ENCODE measurements at regions not wholly inside any gene's neighbourhood (a gene's known extent, or its start where the extent isn't known, plus 50 kb on each side); places are given as distances from the start of the nearest gene placed in this dataset.

DNA sequence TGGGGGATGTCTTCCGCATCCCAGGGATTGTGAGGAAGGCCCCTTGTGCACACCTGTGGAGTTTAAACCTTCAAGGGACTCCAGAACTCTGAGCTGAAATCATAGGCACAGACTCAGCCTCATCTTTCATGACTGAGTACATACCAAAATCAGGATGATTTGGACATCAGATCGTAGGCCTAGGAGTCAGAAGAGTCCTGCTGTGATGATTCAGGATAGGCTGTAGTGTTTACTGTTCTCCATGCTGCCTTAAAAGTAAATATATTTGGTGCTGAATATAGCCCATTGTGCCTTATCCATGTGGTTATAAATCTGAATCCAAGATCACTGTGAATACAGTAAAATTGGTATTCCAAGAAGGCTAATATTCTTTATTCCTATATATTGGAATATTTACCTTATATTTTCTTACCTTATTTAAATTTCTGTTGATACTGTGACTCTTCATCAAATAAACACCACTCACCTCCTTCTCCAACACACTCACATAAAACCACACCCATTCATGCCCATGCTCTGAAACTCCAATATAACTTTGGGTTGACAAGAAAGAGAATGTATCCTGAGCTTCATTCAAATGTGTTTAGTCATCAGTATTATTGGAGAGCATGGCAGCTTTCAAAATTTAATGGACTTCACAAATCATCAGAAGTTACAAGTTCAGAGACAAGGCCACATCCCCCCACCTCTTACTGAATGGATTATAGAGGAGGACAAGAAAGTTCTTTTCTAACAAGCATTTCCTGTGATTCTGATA, 561.4 kb upstream of the LINC00305 start:
- TF ChIP-seq, protein P1, sequence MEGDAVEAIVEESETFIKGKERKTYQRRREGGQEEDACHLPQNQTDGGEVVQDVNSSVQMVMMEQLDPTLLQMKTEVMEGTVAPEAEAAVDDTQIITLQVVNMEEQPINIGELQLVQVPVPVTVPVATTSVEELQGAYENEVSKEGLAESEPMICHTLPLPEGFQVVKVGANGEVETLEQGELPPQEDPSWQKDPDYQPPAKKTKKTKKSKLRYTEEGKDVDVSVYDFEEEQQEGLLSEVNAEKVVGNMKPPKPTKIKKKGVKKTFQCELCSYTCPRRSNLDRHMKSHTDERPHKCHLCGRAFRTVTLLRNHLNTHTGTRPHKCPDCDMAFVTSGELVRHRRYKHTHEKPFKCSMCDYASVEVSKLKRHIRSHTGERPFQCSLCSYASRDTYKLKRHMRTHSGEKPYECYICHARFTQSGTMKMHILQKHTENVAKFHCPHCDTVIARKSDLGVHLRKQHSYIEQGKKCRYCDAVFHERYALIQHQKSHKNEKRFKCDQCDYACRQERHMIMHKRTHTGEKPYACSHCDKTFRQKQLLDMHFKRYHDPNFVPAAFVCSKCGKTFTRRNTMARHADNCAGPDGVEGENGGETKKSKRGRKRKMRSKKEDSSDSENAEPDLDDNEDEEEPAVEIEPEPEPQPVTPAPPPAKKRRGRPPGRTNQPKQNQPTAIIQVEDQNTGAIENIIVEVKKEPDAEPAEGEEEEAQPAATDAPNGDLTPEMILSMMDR (IDR thresholded peaks at IDR 0.05; ENCODE audit: low read depth, low read length): no peak
- no peak for TF ChIP-seq EZH2phosphoT487 (IDR thresholded peaks at IDR 0.05; ENCODE audit: low read depth)

Data from OCI-LY3 (cell line).